Astrocyte (in vitro differentiated cells and primary cell): ENCODE measurements at regions not wholly inside any gene's neighbourhood (a gene's known extent, or its start where the extent isn't known, plus 50 kb on each side); places are given as distances from the start of the nearest gene placed in this dataset.

ENCODE experiments used
- DNase-seq: peaks from one replicate; pipeline ENCODE4 v3.0.0-alpha.2; 2010; ENCODE audit warnings: low read depth
- FAIRE-seq: peaks from 2 replicates; lab custom pipeline; 2011; peaks lifted over from hg19 to GRCh38; lab: Jason Lieb, UNC
- H2AFZ ChIP-seq: 2 replicates; pipeline ENCODE4 v1.6.0; 2012; ENCODE audit warnings: low read depth, low read length, inconsistent platforms
- H3K27ac ChIP-seq: 2 replicates; pipeline ENCODE4 v1.5.1; 2011; ENCODE audit warnings: low read depth, low read length, inconsistent platforms
- H3K27me3 ChIP-seq: 2 replicates; pipeline ENCODE4 v1.6.0; 2011; ENCODE audit warnings: low read length, inconsistent platforms; ENCODE audit not compliant: insufficient read depth
- H3K36me3 ChIP-seq: 2 replicates; pipeline ENCODE4 v1.5.1; 2011; ENCODE audit warnings: low read length, inconsistent platforms; ENCODE audit not compliant: insufficient read depth
- H3K4me1 ChIP-seq: 2 replicates; pipeline ENCODE4 v1.5.1; 2011; ENCODE audit warnings: low read length, inconsistent platforms; ENCODE audit not compliant: insufficient read depth
- H3K4me2 ChIP-seq: 2 replicates; pipeline ENCODE4 v1.6.0; 2012; ENCODE audit warnings: low read length, inconsistent platforms
- H3K4me3 ChIP-seq: 2 replicates; pipeline ENCODE4 v1.5.1; 2011; ENCODE audit warnings: low read depth, mild to moderate bottlenecking, low read length, inconsistent platforms; ENCODE audit not compliant: insufficient read depth
- H3K79me2 ChIP-seq: 2 replicates; pipeline ENCODE4 v1.6.0; 2012; ENCODE audit warnings: mild to moderate bottlenecking, low read length, inconsistent platforms; ENCODE audit not compliant: insufficient read depth
- H3K9ac ChIP-seq: 2 replicates; pipeline ENCODE4 v1.6.0; 2012; ENCODE audit warnings: mild to moderate bottlenecking, low read length, inconsistent platforms
- H3K9me3 ChIP-seq: 2 replicates; pipeline ENCODE4 v1.5.1; 2012; ENCODE audit warnings: low read depth, mild to moderate bottlenecking, low read length, inconsistent platforms; ENCODE audit not compliant: insufficient read depth
- H4K20me1 ChIP-seq: 2 replicates; pipeline ENCODE4 v1.6.0; 2012; ENCODE audit warnings: low read length, inconsistent platforms; ENCODE audit not compliant: insufficient read depth
- H3K27ac Mint-ChIP-seq: one replicate; pipeline ENCODE4 v1.8.0; 2021; ENCODE audit warnings: mild to moderate bottlenecking, mixed read lengths; ENCODE audit not compliant: unreplicated experiment
- H3K27me3 Mint-ChIP-seq: one replicate; pipeline ENCODE4 v1.8.0; 2021; ENCODE audit warnings: low read depth, mixed read lengths; ENCODE audit not compliant: unreplicated experiment
- H3K36me3 Mint-ChIP-seq: one replicate; pipeline ENCODE4 v1.8.0; 2021; ENCODE audit warnings: low read depth, mixed read lengths; ENCODE audit not compliant: unreplicated experiment
- H3K4me1 Mint-ChIP-seq: one replicate; pipeline ENCODE4 v1.8.0; 2021; ENCODE audit warnings: low read depth, mixed read lengths; ENCODE audit not compliant: unreplicated experiment
- H3K4me3 Mint-ChIP-seq: one replicate; pipeline ENCODE4 v1.8.0; 2021; ENCODE audit warnings: mild to moderate bottlenecking, moderate library complexity, mixed read lengths; ENCODE audit not compliant: unreplicated experiment
- H3K9me3 Mint-ChIP-seq: one replicate; pipeline ENCODE4 v1.8.0; 2021; ENCODE audit warnings: mild to moderate bottlenecking, mixed read lengths; ENCODE audit not compliant: unreplicated experiment
- CTCF ChIP-seq: IDR thresholded peaks from 2 replicates; pipeline ENCODE4 v1.5.1; 2011; ENCODE audit warnings: low read depth, mild to moderate bottlenecking, inconsistent platforms, low read length, moderate library complexity; ENCODE audit not compliant: insufficient read depth
- EZH2 ChIP-seq: IDR thresholded peaks from 2 replicates; pipeline ENCODE4 v1.6.1; 2012; ENCODE audit warnings: mild to moderate bottlenecking, low read length, inconsistent platforms; ENCODE audit not compliant: insufficient read depth

GRCh38 chr2:13628122-13628521 is 911.4 kb downstream of the TRIB2 start:
- no peak overlapping the region for H3K27ac Mint-ChIP-seq
- no peak for FAIRE-seq

GRCh38 chr2:13638181-13638580 is 921.4 kb downstream of the TRIB2 start:
- Histone ChIP-seq H3K79me2 (no peaks in the 10 kb centered on the region), H3K36me3 (no peaks in the 10 kb centered on the region), H2AFZ (no peak overlapping the region), H3K4me1 (no peaks in the 10 kb centered on the region), H3K4me3 (no peak overlapping the region), H4K20me1 (no peaks in the 10 kb centered on the region), H3K27ac (no peak overlapping the region), H3K9me3 (no peaks in the 10 kb centered on the region), H3K4me2 (no peak overlapping the region), H3K27me3 (no peaks in the 10 kb centered on the region), H3K9ac (no peak overlapping the region)
- Mint-ChIP-seq H3K27ac (no peak overlapping the region), H3K9me3 (peaks cover 3% of the 10 kb centered on the region), H3K4me1 (peaks cover 6% of the 10 kb centered on the region), H3K4me3 (no peak overlapping the region), H3K36me3 (no peaks in the 10 kb centered on the region), H3K27me3 (no peaks in the 10 kb centered on the region)
- peak; percentile 76 for DNase-seq
- no peak for FAIRE-seq
- TF ChIP-seq EZH2 (no peak), CTCF (no peak)

More at GRCh38 chr2:13628122-13628521, 911.4 kb downstream of the TRIB2 start:
- Histone ChIP-seq H3K79me2 (no peaks in the 10 kb centered on the region), H4K20me1 (no peaks in the 10 kb centered on the region), H3K4me2 (no peak overlapping the region), H3K9me3 (no peaks in the 10 kb centered on the region), H3K27ac (no peak overlapping the region), H2AFZ (no peak overlapping the region), H3K4me3 (no peak overlapping the region), H3K9ac (no peak overlapping the region), H3K4me1 (no peaks in the 10 kb centered on the region), H3K27me3 (no peaks in the 10 kb centered on the region), H3K36me3 (no peaks in the 10 kb centered on the region)
- H3K27me3 Mint-ChIP-seq = no peaks in the 10 kb centered on the region
- no peaks in the 10 kb centered on the region for H3K36me3 Mint-ChIP-seq
- H3K4me3 Mint-ChIP-seq = no peak overlapping the region
- TF ChIP-seq EZH2 = no peak
- no peak for DNase-seq
- no peaks in the 10 kb centered on the region for H3K9me3 Mint-ChIP-seq
- H3K4me1 Mint-ChIP-seq = no peaks in the 10 kb centered on the region

- no peaks in the 10 kb centered on the region for H3K27me3 Mint-ChIP-seq
- Histone ChIP-seq H3K79me2 (no peaks in the 10 kb centered on the region), H3K4me3 (no peak overlapping the region), H3K27me3 (no peaks in the 10 kb centered on the region), H4K20me1 (no peaks in the 10 kb centered on the region), H3K9ac (no peak overlapping the region), H3K4me2 (no peak overlapping the region), H3K36me3 (no peaks in the 10 kb centered on the region), H3K4me1 (peaks cover 6% of the 10 kb centered on the region), H2AFZ (no peak overlapping the region), H3K9me3 (no peaks in the 10 kb centered on the region), H3K27ac (no peak overlapping the region)
- no peak for DNase-seq
- no peak for TF ChIP-seq EZH2
- TF ChIP-seq CTCF = no peak
- peaks cover 15% of the 10 kb centered on the region for H3K4me1 Mint-ChIP-seq
- no peaks in the 10 kb centered on the region for H3K36me3 Mint-ChIP-seq
- peaks cover 5% of the 10 kb centered on the region for H3K9me3 Mint-ChIP-seq
- H3K27ac Mint-ChIP-seq = no peak overlapping the region
- no peak overlapping the region for H3K4me3 Mint-ChIP-seq
- no peak for FAIRE-seq
Observed at GRCh38 chr2:13649918-13650317, 933.2 kb downstream of the TRIB2 start.
